Nephron (organoid): ENCODE measurements at regions not wholly inside any gene's neighbourhood (a gene's known extent, or its start where the extent isn't known, plus 50 kb on each side); places are given as distances from the start of the nearest gene placed in this dataset.

Experiments
- H3K27ac Mint-ChIP-seq, 3 experiments: 2 replicates each; pipeline ENCODE4 v1.8.0; 2020; ENCODE audit warnings: mixed read lengths in 3 of 3, mild to moderate bottlenecking in 2 of 3, moderate library complexity in 1 of 3
- H3K27me3 Mint-ChIP-seq: 2 replicates; pipeline ENCODE4 v1.8.0; 2021; ENCODE audit warnings: low read depth, mild to moderate bottlenecking, moderate library complexity, mixed read lengths
- H3K36me3 Mint-ChIP-seq: 2 replicates; pipeline ENCODE4 v1.8.0; 2020; ENCODE audit warnings: low read depth, mixed read lengths
- H3K4me1 Mint-ChIP-seq: 2 replicates; pipeline ENCODE4 v1.8.0; 2020; ENCODE audit warnings: mixed read lengths
- H3K4me3 Mint-ChIP-seq, 3 experiments: 2 replicates each; pipeline ENCODE4 v1.8.0; 2020; ENCODE audit warnings: mild to moderate bottlenecking in 3 of 3, mixed read lengths in 3 of 3, moderate library complexity in 2 of 3
- H3K9me3 Mint-ChIP-seq: 2 replicates; pipeline ENCODE4 v1.8.0; 2020; ENCODE audit warnings: mixed read lengths
- CTCF ChIP-seq, 3 experiments: fragments of 200-600 bp; sonication (generic); IDR thresholded peaks; one replicate each; pipeline ENCODE4 v1.5.0; 2021; ENCODE audit warnings: antibody characterized with exemption in 3 of 3; ENCODE audit not compliant: unreplicated experiment in 3 of 3

GRCh38 chr12:105910030-105910429 is 228.7 kb downstream of the NUAK1 start:
- peaks cover 18% of the 10 kb centered on the region for H3K4me1 Mint-ChIP-seq
- H3K36me3 Mint-ChIP-seq, result no peaks in the 10 kb centered on the region
- no peaks in the 10 kb centered on the region for H3K27me3 Mint-ChIP-seq
- H3K9me3 Mint-ChIP-seq, result peaks cover 9% of the 10 kb centered on the region
- no peak overlapping the region for H3K27ac Mint-ChIP-seq
- H3K4me3 Mint-ChIP-seq, result no peak overlapping the region
- no peak for TF ChIP-seq CTCF (IDR thresholded peaks at IDR 0.05; ENCODE audit: unreplicated experiment in 3 of 3)

- H3K4me1 Mint-ChIP-seq, result peaks cover 16% of the 10 kb centered on the region
- H3K27ac Mint-ChIP-seq, result no peak overlapping the region
- H3K4me3 Mint-ChIP-seq, result no peak overlapping the region
- H3K36me3 Mint-ChIP-seq, result no peaks in the 10 kb centered on the region
- H3K27me3 Mint-ChIP-seq, result no peaks in the 10 kb centered on the region
- no peak for TF ChIP-seq CTCF (IDR thresholded peaks at IDR 0.05; ENCODE audit: unreplicated experiment in 3 of 3)
- peaks cover 11% of the 10 kb centered on the region for H3K9me3 Mint-ChIP-seq
These were observed 226.8 kb downstream of the NUAK1 start for GRCh38 chr12:105911966-105912365.

GRCh38 chr12:105912882-105913678 is 225.7 kb downstream of the NUAK1 start:
- H3K9me3 Mint-ChIP-seq, result peaks cover 11% of the 10 kb centered on the region
- no peak overlapping the region for H3K27ac Mint-ChIP-seq
- H3K4me1 Mint-ChIP-seq, result peaks cover 10% of the 10 kb centered on the region
- no peaks in the 10 kb centered on the region for H3K36me3 Mint-ChIP-seq
- H3K4me3 Mint-ChIP-seq, result no peak overlapping the region
- H3K27me3 Mint-ChIP-seq, result no peaks in the 10 kb centered on the region
- TF ChIP-seq CTCF (IDR thresholded peaks at IDR 0.05; ENCODE audit: unreplicated experiment in 3 of 3), result no peak

- H3K27ac Mint-ChIP-seq, result no peak overlapping the region
- H3K4me1 Mint-ChIP-seq, result peaks cover 24% of the 10 kb centered on the region
- H3K4me3 Mint-ChIP-seq, result no peak overlapping the region
- no peak for TF ChIP-seq CTCF (IDR thresholded peaks at IDR 0.05; ENCODE audit: unreplicated experiment in 3 of 3)
- H3K36me3 Mint-ChIP-seq, result no peaks in the 10 kb centered on the region
- H3K9me3 Mint-ChIP-seq, result peaks cover 11% of the 10 kb centered on the region
- no peaks in the 10 kb centered on the region for H3K27me3 Mint-ChIP-seq
These were observed 222.6 kb downstream of the NUAK1 start for GRCh38 chr12:105915997-105916759.

- no peaks in the 10 kb centered on the region for H3K27me3 Mint-ChIP-seq
- peaks cover 26% of the 10 kb centered on the region for H3K4me1 Mint-ChIP-seq
- TF ChIP-seq CTCF (IDR thresholded peaks at IDR 0.05; ENCODE audit: unreplicated experiment in 3 of 3), result no peak
- no peak overlapping the region for H3K4me3 Mint-ChIP-seq
- H3K9me3 Mint-ChIP-seq, result peaks cover 10% of the 10 kb centered on the region
- H3K27ac Mint-ChIP-seq, result no peak overlapping the region
- no peaks in the 10 kb centered on the region for H3K36me3 Mint-ChIP-seq
These were observed 222.1 kb downstream of the NUAK1 start for GRCh38 chr12:105916760-105917039.
